HepG2 (cell line): ENCODE measurements at regions not wholly inside any gene's neighbourhood (a gene's known extent, or its start where the extent isn't known, plus 50 kb on each side); places are given as distances from the start of the nearest gene placed in this dataset.
A peak's percentile ranks its signal among the peaks of the same experiment; 100 is the strongest.

Source experiments
- ATAC-seq: fragments of 200-7000 bp; cut with Tn5 transposase; 3 replicates; pipeline ENCODE4 v1.9.1; 2020; ENCODE audit warnings: mild to moderate bottlenecking, moderate library complexity
- BruUV-seq: library from RNA; stranded (reverse); fragments of 400-500 nt; replicated peaks from 2 replicates; lab custom pipeline; 2021; lab: Mats Ljungman, UMichigan
- CTCF ChIA-PET: fragments of 300-600 bp; formaldehyde crosslinking; extraction: SDS; loops from one replicate; lab custom pipeline; 2021; ENCODE audit warnings: low total read pairs, inconsistent platforms, low intra/inter-chr PET ratio; lab: Yijun Ruan, JAX
- POLR2A ChIA-PET: fragments of 350-600 bp; sonication (Branson Sonifier 250); formaldehyde crosslinking; loops from one replicate; lab custom pipeline; 2020; ENCODE audit warnings: antibody characterized with exemption, inconsistent platforms; lab: Yijun Ruan, JAX
- DNase-seq: peaks from one replicate; pipeline ENCODE4 v3.0.0-alpha.2; 2015; ENCODE audit warnings: low spot score
- FAIRE-seq: peaks from 3 replicates; lab custom pipeline; 2011; peaks lifted over from hg19 to GRCh38; lab: Jason Lieb, UNC
- H2AFZ ChIP-seq: one replicate; pipeline ENCODE4 v1.6.1; 2011; ENCODE audit warnings: low read length, inconsistent platforms
- H3K27ac ChIP-seq: fragments of 300-600 bp; 3 replicates; pipeline ENCODE4 v1.8.0; 2011; ENCODE audit warnings: mixed run types, mild to moderate bottlenecking, mixed read lengths, low read length, inconsistent platforms; ENCODE audit not compliant: insufficient read depth; ENCODE audit errors: extremely low read length
- H3K27me3 ChIP-seq, 2 experiments: fragments of 200-600 bp in 1 of 2; 2 replicates in 1 of 2; 3 replicates in 1 of 2; pipeline versions ENCODE4 v1.6.0 to v1.8.0; 2011; ENCODE audit warnings: low read length in 2 of 2, mild to moderate bottlenecking in 2 of 2, moderate library complexity in 2 of 2, inconsistent platforms in 1 of 2; ENCODE audit not compliant: insufficient read depth in 2 of 2, control insufficient read depth in 1 of 2
- H3K36me3 ChIP-seq, 2 experiments: fragments of 200-600 bp in 1 of 2; replicated peaks in 1 of 2; 2 replicates in 1 of 2; 3 replicates in 1 of 2; pipeline versions ENCODE4 v1.5.1 to v1.8.0; 2011; ENCODE audit warnings: low read length in 2 of 2, inconsistent platforms in 1 of 2; ENCODE audit not compliant: insufficient read depth in 2 of 2, control insufficient read depth in 1 of 2
- H3K4me1 ChIP-seq: 2 replicates; pipeline ENCODE4 v1.5.1; 2012; ENCODE audit warnings: low read length, inconsistent platforms; ENCODE audit not compliant: insufficient read depth
- H3K4me2 ChIP-seq: 2 replicates; pipeline ENCODE4 v1.6.0; 2011; ENCODE audit warnings: low read depth, low read length, inconsistent platforms
- H3K4me3 ChIP-seq, 3 experiments: fragments of 200-600 bp in 1 of 3; sonication (generic), shearing (Covaris generic) in 1 of 3; replicated peaks in 1 of 3; 2 replicates each; pipeline ENCODE4 v1.5.1; 2011 to 2016; ENCODE audit warnings: low read length in 3 of 3, inconsistent platforms in 2 of 3, low read depth in 2 of 3, mild to moderate bottlenecking in 2 of 3, control low read depth in 1 of 3, mixed read lengths in 1 of 3; ENCODE audit not compliant: insufficient read depth in 1 of 3
- H3K79me2 ChIP-seq: one replicate; pipeline ENCODE4 v1.6.1; 2011; ENCODE audit warnings: low read length, inconsistent platforms; ENCODE audit not compliant: insufficient read depth
- H3K9ac ChIP-seq: 2 replicates; pipeline ENCODE4 v1.6.0; 2011; ENCODE audit warnings: mild to moderate bottlenecking, low read depth, low read length, inconsistent platforms; ENCODE audit not compliant: insufficient read depth
- H3K9me3 ChIP-seq: 2 replicates; pipeline ENCODE4 v1.5.1; 2012; ENCODE audit warnings: mild to moderate bottlenecking, low read length
- H4K20me1 ChIP-seq: 2 replicates; pipeline ENCODE4 v1.6.0; 2011; ENCODE audit warnings: inconsistent platforms, mild to moderate bottlenecking, low read length, moderate library complexity; ENCODE audit not compliant: insufficient read depth
- ASH2L ChIP-seq: fragments of 300-600, 200-600 bp; sonication (generic); IDR thresholded peaks from 2 replicates; pipeline ENCODE4 v1.7.0; 2017; ENCODE audit warnings: low read depth, mild to moderate bottlenecking, moderate library complexity, mixed read lengths, low read length; ENCODE audit not compliant: insufficient read length
- HNRNPK ChIP-seq: fragments of 200-400 bp; formaldehyde crosslinking; IDR thresholded peaks from 2 replicates; pipeline ENCODE4 v1.6.1; 2018; ENCODE audit warnings: low read length, low read depth, moderate library complexity, mild to moderate bottlenecking; ENCODE audit not compliant: poor library complexity, severe bottlenecking
- KDM1A ChIP-seq: IDR thresholded peaks from 2 replicates; pipeline ENCODE4 v1.6.1; 2016; ENCODE audit warnings: missing compliant biosample characterization
- MIXL1 ChIP-seq: IDR thresholded peaks from 2 replicates; pipeline ENCODE4 v1.6.1; 2016
- NCOA1 ChIP-seq: sonication (generic); formaldehyde crosslinking; IDR thresholded peaks from 2 replicates; pipeline ENCODE4 v1.9.0; 2021; ENCODE audit warnings: missing genetic modification reagents
- WGBS: methylation state at CpG from one replicate; pipeline ENCODE4 v1.1.6; 2017; ENCODE audit warnings: low lambda C conversion rate; 5-methylcytosine and 5-hydroxymethylcytosine counted together
- in situ Hi-C: cut with HindIII; loops from 2 replicates; pipeline ENCODE4 v1.10.0; 2017; ENCODE audit warnings: low pct_unique_long_range_greater_than_20kb; ENCODE audit not compliant: extremely low pct_ligation_motif_present
- intact Hi-C: fragments of 100-400 bp; cut with micrococcal nuclease; formaldehyde crosslinking; loops from one replicate; pipeline ENCODE4 v1.10.0; 2022; ENCODE audit not compliant: unreplicated experiment
- TF ChIP-seq, protein P1 (sequence below): sonication (generic); formaldehyde crosslinking; conservative IDR thresholded peaks from 2 replicates; pipeline ENCODE4 v1.8.0; 2022; ENCODE audit warnings: missing genetic modification reagents
- TF ChIP-seq, protein P2 (sequence below): sonication (generic); formaldehyde crosslinking; IDR thresholded peaks from 2 replicates; pipeline ENCODE4 v1.4.0; 2020; ENCODE audit warnings: missing genetic modification reagents; ENCODE audit errors: not compliant biosample characterization
- TF ChIP-seq, protein P3 (sequence below): sonication (generic); formaldehyde crosslinking; IDR thresholded peaks from 2 replicates; pipeline ENCODE4 v1.4.0; 2020; ENCODE audit warnings: low read depth, missing genetic modification reagents

DNA sequence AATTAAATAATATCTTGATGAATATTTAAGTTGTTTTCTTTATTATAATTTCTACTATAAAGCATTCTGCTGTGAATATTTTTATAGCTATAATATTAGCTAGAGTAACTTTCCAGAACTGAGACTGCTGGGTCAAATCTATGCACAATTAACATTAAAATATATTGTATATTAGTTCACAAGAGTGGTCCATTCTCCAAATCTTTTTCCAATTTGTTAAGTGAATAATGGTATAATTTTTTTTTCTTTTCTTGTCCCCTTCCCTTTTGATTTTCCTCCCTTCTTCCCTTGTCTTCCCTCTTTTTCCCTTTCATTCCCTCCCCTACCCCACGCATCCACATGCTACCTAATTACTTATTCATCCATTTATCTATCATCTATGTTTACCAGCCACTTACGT, 977.5 kb downstream of the TUSC7 start:
- H4K20me1 ChIP-seq = no peaks in the 10 kb centered on the region
- ATAC-seq (no peak), FAIRE-seq (no peak), DNase-seq (no peak)
- ChIA-PET POLR2A (no interaction called here), CTCF (no interaction called here)
- H3K27ac ChIP-seq = no peak overlapping the region
- no peaks in the 10 kb centered on the region for H3K79me2 ChIP-seq
- no peak overlapping the region for H3K9ac ChIP-seq
- no peaks in the 10 kb centered on the region for H3K36me3 ChIP-seq
- H3K4me2 ChIP-seq = no peak overlapping the region
- H3K27me3 ChIP-seq = no peaks in the 10 kb centered on the region
- in situ Hi-C loops (no loop called here), intact Hi-C loops (no loop called here)
- no peak overlapping the region for H2AFZ ChIP-seq
- WGBS = 0% methylated on average over 2 of the region's 2 CpGs
- BruUV-seq = no TSS peak
- no peak overlapping the region for H3K4me3 ChIP-seq
- no peaks in the 10 kb centered on the region for H3K4me1 ChIP-seq
- TF ChIP-seq HNRNPK (peak; percentile 92), ASH2L (no peak)
- TF ChIP-seq, protein P1, sequence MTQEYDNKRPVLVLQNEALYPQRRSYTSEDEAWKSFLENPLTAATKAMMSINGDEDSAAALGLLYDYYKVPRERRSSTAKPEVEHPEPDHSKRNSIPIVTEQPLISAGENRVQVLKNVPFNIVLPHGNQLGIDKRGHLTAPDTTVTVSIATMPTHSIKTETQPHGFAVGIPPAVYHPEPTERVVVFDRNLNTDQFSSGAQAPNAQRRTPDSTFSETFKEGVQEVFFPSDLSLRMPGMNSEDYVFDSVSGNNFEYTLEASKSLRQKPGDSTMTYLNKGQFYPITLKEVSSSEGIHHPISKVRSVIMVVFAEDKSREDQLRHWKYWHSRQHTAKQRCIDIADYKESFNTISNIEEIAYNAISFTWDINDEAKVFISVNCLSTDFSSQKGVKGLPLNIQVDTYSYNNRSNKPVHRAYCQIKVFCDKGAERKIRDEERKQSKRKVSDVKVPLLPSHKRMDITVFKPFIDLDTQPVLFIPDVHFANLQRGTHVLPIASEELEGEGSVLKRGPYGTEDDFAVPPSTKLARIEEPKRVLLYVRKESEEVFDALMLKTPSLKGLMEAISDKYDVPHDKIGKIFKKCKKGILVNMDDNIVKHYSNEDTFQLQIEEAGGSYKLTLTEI (CRISPR knock-in tag) = no peak
- H3K9me3 ChIP-seq = no peaks in the 10 kb centered on the region

DNA sequence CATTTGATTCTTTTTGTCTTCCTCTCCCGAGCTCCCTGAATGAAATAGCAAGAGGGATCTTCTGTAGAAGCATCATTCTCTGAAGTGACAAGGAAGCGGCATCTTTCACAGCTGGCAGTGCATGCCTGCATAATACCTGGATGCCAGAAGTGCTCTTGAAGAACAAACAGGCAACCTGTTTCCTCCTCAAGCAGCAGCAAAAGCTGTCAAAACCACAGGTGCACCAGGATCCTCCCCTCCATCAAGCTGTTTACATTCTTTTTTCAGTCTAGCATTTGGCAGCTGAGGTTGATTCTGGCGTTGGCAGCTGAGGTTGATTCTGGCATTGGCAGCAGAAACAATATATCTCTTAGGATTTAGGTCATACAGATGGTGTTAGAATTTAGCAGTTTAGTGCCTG, 979.0 kb downstream of the TUSC7 start:
- TF ChIP-seq, protein P2, sequence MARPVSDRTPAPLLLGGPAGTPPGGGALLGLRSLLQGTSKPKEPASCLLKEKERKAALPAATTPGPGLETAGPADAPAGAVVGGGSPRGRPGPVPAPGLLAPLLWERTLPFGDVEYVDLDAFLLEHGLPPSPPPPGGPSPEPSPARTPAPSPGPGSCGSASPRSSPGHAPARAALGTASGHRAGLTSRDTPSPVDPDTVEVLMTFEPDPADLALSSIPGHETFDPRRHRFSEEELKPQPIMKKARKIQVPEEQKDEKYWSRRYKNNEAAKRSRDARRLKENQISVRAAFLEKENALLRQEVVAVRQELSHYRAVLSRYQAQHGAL (CRISPR knock-in tag) = no peak
- TF ChIP-seq KDM1A = no peak
- no peak for TF ChIP-seq MIXL1 (CRISPR knock-in tag)
- no peak for TF ChIP-seq NCOA1 (CRISPR knock-in tag)
- TF ChIP-seq, protein P3, sequence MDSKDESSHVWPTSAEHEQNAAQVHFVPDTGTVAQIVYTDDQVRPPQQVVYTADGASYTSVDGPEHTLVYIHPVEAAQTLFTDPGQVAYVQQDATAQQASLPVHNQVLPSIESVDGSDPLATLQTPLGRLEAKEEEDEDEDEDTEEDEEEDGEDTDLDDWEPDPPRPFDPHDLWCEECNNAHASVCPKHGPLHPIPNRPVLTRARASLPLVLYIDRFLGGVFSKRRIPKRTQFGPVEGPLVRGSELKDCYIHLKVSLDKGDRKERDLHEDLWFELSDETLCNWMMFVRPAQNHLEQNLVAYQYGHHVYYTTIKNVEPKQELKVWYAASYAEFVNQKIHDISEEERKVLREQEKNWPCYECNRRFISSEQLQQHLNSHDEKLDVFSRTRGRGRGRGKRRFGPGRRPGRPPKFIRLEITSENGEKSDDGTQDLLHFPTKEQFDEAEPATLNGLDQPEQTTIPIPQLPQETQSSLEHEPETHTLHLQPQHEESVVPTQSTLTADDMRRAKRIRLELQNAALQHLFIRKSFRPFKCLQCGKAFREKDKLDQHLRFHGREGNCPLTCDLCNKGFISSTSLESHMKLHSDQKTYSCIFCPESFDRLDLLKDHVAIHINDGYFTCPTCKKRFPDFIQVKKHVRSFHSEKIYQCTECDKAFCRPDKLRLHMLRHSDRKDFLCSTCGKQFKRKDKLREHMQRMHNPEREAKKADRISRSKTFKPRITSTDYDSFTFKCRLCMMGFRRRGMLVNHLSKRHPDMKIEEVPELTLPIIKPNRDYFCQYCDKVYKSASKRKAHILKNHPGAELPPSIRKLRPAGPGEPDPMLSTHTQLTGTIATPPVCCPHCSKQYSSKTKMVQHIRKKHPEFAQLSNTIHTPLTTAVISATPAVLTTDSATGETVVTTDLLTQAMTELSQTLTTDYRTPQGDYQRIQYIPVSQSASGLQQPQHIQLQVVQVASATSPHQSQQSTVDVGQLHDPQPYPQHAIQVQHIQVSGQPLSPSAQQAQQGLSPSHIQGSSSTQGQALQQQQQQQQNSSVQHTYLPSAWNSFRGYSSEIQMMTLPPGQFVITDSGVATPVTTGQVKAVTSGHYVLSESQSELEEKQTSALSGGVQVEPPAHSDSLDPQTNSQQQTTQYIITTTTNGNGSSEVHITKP = no peak
- TF ChIP-seq, all 625 proteins: peak for 0
- Histone ChIP-seq H3K79me2 (no peaks in the 10 kb centered on the region), H3K4me3 (no peak overlapping the region), H3K9ac (no peak overlapping the region), H3K4me1 (no peaks in the 10 kb centered on the region), H3K36me3 (no peaks in the 10 kb centered on the region), H2AFZ (no peak overlapping the region), H3K4me2 (no peak overlapping the region), H4K20me1 (no peaks in the 10 kb centered on the region), H3K9me3 (no peaks in the 10 kb centered on the region), H3K27ac (no peak overlapping the region), H3K27me3 (no peaks in the 10 kb centered on the region)
- FAIRE-seq (no peak), ATAC-seq (no peak), DNase-seq (no peak)
- intact Hi-C loops (no loop called here), in situ Hi-C loops (no loop called here)
- CTCF ChIA-PET = no interaction called here
- no TSS peak for BruUV-seq
- 17% methylated on average over 3 of the region's 3 CpGs for WGBS
- POLR2A ChIA-PET = no interaction called here
